ENCODE measurements at regions not wholly inside any gene's neighbourhood (a gene's known extent, or its start where the extent isn't known, plus 50 kb on each side); places are given as distances from the start of the nearest gene placed in this dataset.
"Not testable (repeated sequence)": the region's sequence is repeated elsewhere in the genome, so short reads cannot be mapped to it uniquely, and the experiment has no call there.

- not testable (repeated sequence) for TF ChIP-seq POLR2AphosphoS5 (IDR thresholded peaks at IDR 0.05; ENCODE audit: low read depth, low read length); POLR2A (IDR thresholded peaks at IDR 0.05; ENCODE audit: low read depth, low read length); TAF1 (IDR thresholded peaks at IDR 0.05; ENCODE audit: borderline replicate concordance, low read depth, low read length)
Observed at GRCh38 chr11:81280228-81280627, 1453.4 kb downstream of the FAM181B start.

Measured in GM12892 (cell line).